Gastroesophageal sphincter (tissue), 4 donors: ENCODE measurements at regions not wholly inside any gene's neighbourhood (a gene's known extent, or its start where the extent isn't known, plus 50 kb on each side); places are given as distances from the start of the nearest gene placed in this dataset.
"Not testable (repeated sequence)": the region's sequence is repeated elsewhere in the genome, so short reads cannot be mapped to it uniquely, and the experiment has no call there.

ENCODE experiments used
- ATAC-seq: fragments of 150-250 bp; one replicate; pipeline ENCODE4 v1.9.1; 2016; ENCODE audit warnings: mild to moderate bottlenecking, moderate library complexity
- H3K27ac ChIP-seq, 4 donors: fragments of 200-600 bp; sonication (generic) in 3 of 4; 1 replicate in 3 of 4; 2 replicates in 1 of 4; pipeline ENCODE4 v1.5.1; 2016 to 2019
- H3K27me3 ChIP-seq: fragments of 200-600 bp; sonication (generic); one replicate; pipeline ENCODE4 v1.5.1; 2019
- H3K36me3 ChIP-seq, 2 donors: fragments of 200-600 bp; sonication (generic); one replicate each; pipeline ENCODE4 v1.5.1; 2019; ENCODE audit warnings: control low read depth in 1 of 2
- H3K4me1 ChIP-seq, 3 donors: fragments of 200-600 bp; sonication (generic); 1 replicate in 2 of 3; 2 replicates in 1 of 3; pipeline ENCODE4 v1.5.1; 2016 to 2019; ENCODE audit warnings: control low read depth in 2 of 3
- H3K4me3 ChIP-seq, 2 donors: fragments of 200-600 bp; sonication (generic); one replicate each; pipeline ENCODE4 v1.5.1; 2019; ENCODE audit warnings: mild to moderate bottlenecking in 1 of 2, moderate library complexity in 1 of 2
- H3K9me3 ChIP-seq, 3 donors: fragments of 200-600 bp; sonication (generic); one replicate each; pipeline ENCODE4 v1.5.1; 2017 to 2019; ENCODE audit warnings: control low read depth in 2 of 3
- EP300 ChIP-seq: sonication (generic); formaldehyde crosslinking; IDR thresholded peaks from one replicate; pipeline ENCODE4 v1.6.1; 2017; ENCODE audit warnings: antibody characterized with exemption, mild to moderate bottlenecking
- POLR2A ChIP-seq, 2 donors: fragments of 450-650 bp; IDR thresholded peaks; one replicate each; pipeline ENCODE4 v1.6.1; 2017; ENCODE audit warnings: antibody characterized with exemption in 2 of 2, mild to moderate bottlenecking in 2 of 2, moderate library complexity in 1 of 2
- POLR2AphosphoS5 ChIP-seq: sonication (generic); formaldehyde crosslinking; IDR thresholded peaks from one replicate; pipeline ENCODE4 v1.6.1; 2017; ENCODE audit warnings: antibody characterized with exemption
- WGBS, 2 donors: methylation state at CpG; one replicate each; pipeline ENCODE4 v1.1.5; 2018; ENCODE audit warnings: low coverage in 1 of 2; 5-methylcytosine and 5-hydroxymethylcytosine counted together
- TF ChIP-seq, protein P1 (sequence below), 4 experiments: fragments of 200-600 bp in 2 of 4; fragments of 450-650 bp in 2 of 4; sonication (generic) in 1 of 4; IDR thresholded peaks; one replicate each; pipeline ENCODE4 v1.5.1; 2017 to 2019; ENCODE audit warnings: antibody characterized with exemption in 4 of 4, mild to moderate bottlenecking in 2 of 4, moderate library complexity in 2 of 4

DNA sequence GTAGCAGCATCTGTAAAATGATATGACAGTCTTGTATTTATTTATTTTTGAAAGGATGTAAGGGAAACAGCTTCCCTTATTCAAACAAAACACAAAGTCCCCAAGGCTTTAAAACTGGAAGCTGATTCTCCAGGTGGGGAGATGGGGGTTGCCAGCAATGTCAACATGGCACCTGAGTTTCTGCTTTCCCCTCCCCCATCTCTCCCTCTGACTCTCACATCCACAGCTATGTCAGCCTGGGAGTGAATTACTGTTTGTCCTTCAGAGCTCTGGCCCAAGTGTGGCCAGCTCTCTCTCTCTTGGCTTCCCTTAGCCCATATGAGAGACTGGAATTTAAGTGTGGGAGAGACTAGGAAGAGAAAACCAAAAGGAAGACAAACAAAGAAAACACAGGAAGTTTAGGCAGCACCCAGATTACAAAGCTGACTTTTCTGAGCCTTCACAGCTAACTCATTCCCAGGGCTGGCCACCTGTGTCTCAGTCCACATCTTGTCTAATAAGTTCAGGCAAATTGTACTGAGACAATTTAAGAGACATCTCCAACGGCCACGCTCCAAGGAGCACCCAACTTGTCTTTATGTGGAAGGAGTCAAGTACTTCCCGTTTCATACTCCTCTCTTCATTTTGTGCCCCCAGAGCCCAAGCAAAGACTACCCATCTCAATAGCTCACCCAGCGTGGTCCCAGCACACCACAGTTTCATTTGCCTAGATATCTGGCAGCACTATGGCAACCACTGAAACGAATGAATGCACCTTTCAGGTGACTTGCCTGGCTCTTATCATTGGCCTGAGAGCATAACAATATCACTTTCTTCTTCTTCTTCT lies 69.2 kb downstream of the SOX9 start:
- Histone ChIP-seq H3K4me1 (peaks cover 0 to 5% (median 0%) of the 10 kb centered on the region in 3 donors), H3K27me3 (peaks cover 6% of the 10 kb centered on the region), H3K9me3 (no peaks in the 10 kb centered on the region), H3K4me3 (no peak overlapping the region), H3K27ac (no peak overlapping the region), H3K36me3 (no peaks in the 10 kb centered on the region)
- no peak for ATAC-seq
- TF ChIP-seq POLR2A (IDR thresholded peaks at IDR 0.05), result no peak
- no peak for TF ChIP-seq POLR2AphosphoS5
- TF ChIP-seq EP300, result no peak
- TF ChIP-seq, protein P1, sequence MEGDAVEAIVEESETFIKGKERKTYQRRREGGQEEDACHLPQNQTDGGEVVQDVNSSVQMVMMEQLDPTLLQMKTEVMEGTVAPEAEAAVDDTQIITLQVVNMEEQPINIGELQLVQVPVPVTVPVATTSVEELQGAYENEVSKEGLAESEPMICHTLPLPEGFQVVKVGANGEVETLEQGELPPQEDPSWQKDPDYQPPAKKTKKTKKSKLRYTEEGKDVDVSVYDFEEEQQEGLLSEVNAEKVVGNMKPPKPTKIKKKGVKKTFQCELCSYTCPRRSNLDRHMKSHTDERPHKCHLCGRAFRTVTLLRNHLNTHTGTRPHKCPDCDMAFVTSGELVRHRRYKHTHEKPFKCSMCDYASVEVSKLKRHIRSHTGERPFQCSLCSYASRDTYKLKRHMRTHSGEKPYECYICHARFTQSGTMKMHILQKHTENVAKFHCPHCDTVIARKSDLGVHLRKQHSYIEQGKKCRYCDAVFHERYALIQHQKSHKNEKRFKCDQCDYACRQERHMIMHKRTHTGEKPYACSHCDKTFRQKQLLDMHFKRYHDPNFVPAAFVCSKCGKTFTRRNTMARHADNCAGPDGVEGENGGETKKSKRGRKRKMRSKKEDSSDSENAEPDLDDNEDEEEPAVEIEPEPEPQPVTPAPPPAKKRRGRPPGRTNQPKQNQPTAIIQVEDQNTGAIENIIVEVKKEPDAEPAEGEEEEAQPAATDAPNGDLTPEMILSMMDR (IDR thresholded peaks at IDR 0.05), result no peak
- WGBS, 2 donors, result 66 to 80% methylated on average over 5 of the region's 5 CpGs

DNA sequence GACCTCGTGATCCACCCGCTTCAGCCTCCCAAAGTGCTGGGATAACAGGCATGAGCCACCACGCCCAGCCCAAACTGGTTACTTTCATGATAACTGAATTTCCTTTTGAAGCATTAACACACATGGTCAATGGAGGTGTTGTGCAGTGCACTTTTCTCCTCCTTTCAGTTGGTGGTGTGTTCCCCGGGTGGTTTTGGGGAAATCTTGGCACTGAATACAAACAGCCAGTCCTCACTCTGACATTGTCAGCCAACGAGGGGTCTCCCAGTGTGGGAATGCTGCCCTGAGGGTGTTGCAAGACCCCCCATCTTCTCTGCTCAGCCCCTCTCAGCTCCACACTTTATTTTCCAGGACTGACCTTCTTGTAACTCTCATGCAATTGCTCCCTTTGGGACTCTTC lies 70.5 kb downstream of the SOX9 start:
- Histone ChIP-seq H3K4me1 (peaks cover 0 to 5% (median 0%) of the 10 kb centered on the region in 3 donors), H3K27me3 (peaks cover 9% of the 10 kb centered on the region), H3K4me3 (no peak overlapping the region), H3K9me3 (peaks cover 0 to 6% (median 0%) of the 10 kb centered on the region in 3 donors), H3K36me3 (no peaks in the 10 kb centered on the region), H3K27ac (peak overlapping the region in 2 of 4 donors; percentile 1 to 6)
- ATAC-seq, result no peak
- WGBS, 2 donors, result 35 to 88% methylated on average over 2 to 3 of the region's 5 CpGs
- TF ChIP-seq, protein P1 (IDR thresholded peaks at IDR 0.05), result no peak
- TF ChIP-seq POLR2AphosphoS5, result no peak
- no peak for TF ChIP-seq POLR2A (IDR thresholded peaks at IDR 0.05)
- TF ChIP-seq EP300, result no peak

DNA sequence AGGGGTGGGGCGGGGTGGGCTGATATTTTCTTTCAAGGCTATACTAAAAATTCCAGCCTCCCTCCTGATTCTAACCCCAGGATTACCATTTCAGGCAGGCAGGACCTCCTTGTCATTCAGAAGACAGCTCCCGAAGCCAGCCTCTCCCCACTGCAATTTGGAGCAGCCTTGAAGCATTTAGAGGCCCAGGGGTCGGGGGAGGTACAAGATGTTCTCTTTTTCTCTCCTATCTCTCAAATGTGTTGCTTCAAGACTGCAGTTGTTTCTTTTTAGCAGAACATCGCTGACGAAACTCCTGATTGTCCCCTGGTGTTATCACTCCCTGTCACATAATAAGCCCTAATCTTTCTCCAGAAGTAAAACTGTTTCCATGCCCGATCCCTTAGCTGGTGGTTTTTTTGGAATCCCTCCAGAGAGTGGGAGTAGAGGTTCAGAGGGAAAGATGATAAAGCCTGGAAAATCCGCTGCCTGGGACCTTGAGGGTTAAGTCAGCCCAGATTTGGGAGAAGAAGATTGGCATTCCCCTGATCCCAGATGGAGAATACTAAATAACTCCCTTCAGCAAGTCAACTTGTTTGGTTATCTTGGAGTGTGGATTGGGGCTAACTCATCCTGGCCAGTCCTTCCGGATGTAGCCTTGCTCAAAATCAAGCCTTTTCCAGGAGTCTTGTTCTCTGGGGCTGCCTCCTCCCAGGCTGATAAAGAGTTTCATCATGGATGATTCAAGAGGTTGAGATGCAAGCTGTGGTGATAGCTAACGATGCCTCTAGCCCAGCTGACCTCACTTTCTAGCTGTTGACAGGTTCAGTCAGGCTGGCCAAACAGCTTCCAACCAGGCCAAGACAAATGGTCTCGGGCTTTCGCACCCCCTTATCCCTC lies 71.3 kb downstream of the SOX9 start:
- H3K36me3 ChIP-seq, result no peaks in the 10 kb centered on the region
- H3K4me3 ChIP-seq, result no peak overlapping the region
- peak; percentile 83 for ATAC-seq
- peaks cover 0 to 14% (median 0%) of the 10 kb centered on the region in 3 donors for H3K9me3 ChIP-seq
- peaks cover 0 to 3% (median 0%) of the 10 kb centered on the region in 3 donors for H3K4me1 ChIP-seq
- peaks cover 4% of the 10 kb centered on the region for H3K27me3 ChIP-seq
- WGBS, 2 donors, result 43 to 52% methylated on average over 9 to 10 of the region's 11 CpGs
- peak overlapping the region in 2 of 4 donors; percentile 1 to 23 for H3K27ac ChIP-seq
- no peak for TF ChIP-seq POLR2AphosphoS5
- TF ChIP-seq EP300, result no peak
- TF ChIP-seq, protein P1 (IDR thresholded peaks at IDR 0.05), result no peak
- TF ChIP-seq POLR2A (IDR thresholded peaks at IDR 0.05), result no peak

DNA sequence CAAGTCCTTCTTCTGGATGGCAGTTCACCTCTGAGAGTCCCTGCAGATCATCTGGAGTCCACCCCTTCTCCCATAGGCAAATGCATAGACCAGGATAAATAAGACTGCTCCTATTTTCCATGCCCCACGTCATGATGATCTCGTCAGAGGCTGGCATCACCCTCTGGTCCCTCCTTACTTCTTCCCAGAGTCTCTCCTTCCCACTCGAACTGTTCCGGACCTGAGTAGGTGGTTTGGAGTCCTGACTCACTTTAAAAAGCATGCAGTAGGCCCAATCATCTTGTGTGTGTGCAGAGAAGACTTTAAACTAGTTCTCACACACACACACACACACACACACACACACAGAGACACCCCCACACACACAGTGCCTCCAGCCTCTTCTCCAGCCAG lies 72.0 kb downstream of the SOX9 start:
- Histone ChIP-seq H3K4me3 (no peak overlapping the region), H3K27me3 (peaks cover 10% of the 10 kb centered on the region), H3K36me3 (no peaks in the 10 kb centered on the region), H3K27ac (no peak overlapping the region), H3K4me1 (no peaks in the 10 kb centered on the region), H3K9me3 (peaks cover 0 to 20% (median 0%) of the 10 kb centered on the region in 3 donors)
- WGBS, 2 donors, result 70 to 80% methylated on average over 3 to 4 of the region's 4 CpGs
- ATAC-seq, result peak; percentile 5
- TF ChIP-seq POLR2A (IDR thresholded peaks at IDR 0.05), result no peak

DNA sequence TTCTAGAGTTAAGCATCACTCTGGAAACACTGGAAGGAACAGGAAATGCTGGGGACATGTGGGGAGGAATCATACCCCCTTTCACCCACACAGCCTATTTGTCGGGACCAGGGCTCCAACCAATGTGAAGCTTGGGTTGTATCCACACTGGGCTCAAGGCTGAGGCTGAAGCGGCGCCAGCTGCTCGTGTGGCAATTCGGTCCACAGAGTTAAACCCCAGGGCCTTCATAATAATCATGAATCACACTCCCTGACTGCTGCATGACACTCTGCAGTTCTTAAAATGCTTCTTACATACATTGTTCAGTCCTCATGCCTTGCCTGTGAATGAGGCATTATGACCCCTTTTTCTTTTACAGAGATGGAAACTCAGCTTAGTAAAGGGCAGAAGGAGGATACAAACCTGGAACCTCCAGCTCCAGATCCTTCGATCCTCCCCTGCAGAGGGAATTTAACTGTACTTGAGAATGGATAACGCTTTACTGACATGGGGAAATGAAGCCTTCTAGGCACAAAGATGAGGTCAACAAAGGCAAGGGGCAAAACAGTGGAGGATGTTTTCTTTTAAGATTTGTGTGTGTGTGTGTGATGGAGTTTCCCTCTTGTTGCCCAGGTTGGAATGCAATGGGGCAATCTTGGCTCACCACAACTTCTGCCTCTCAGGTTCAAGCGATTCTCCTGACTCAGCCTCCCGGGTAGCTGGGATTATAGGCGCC lies 72.7 kb downstream of the SOX9 start:
- ATAC-seq, result no peak
- Histone ChIP-seq H3K4me3 (no peak overlapping the region), H3K27me3 (peaks cover 13% of the 10 kb centered on the region), H3K36me3 (no peaks in the 10 kb centered on the region), H3K9me3 (peaks cover 0 to 22% (median 0%) of the 10 kb centered on the region in 3 donors), H3K4me1 (no peaks in the 10 kb centered on the region), H3K27ac (no peak overlapping the region)
- 73 to 83% methylated on average over 3 to 8 of the region's 10 CpGs for WGBS, 2 donors
- TF ChIP-seq EP300, result no peak
- TF ChIP-seq, protein P1 (IDR thresholded peaks at IDR 0.05), result no peak
- TF ChIP-seq POLR2A (IDR thresholded peaks at IDR 0.05), result no peak
- TF ChIP-seq POLR2AphosphoS5, result no peak

DNA sequence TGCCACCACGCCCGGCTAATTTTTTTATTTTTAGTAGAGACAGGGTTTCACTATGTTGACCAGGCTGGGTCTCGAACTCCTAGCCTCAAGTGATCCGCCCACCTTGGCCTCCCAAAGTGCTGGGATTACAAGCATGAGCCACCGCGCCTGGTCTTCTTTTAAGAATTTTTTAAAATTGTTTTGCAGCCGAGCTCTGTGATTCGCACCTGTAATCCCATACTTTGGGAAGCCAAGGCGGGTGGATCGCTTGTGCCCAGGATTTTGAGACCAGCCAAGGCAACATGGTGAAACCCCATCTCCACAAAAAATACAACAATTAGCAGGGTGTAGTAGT lies 73.3 kb downstream of the SOX9 start:
- H3K27ac ChIP-seq, H3K4me3 ChIP-seq, ATAC-seq, H3K36me3 ChIP-seq, H3K4me1 ChIP-seq: not testable (repeated sequence)
- 92 to 95% methylated on average over 4 to 7 of the region's 10 CpGs for WGBS, 2 donors
- Histone ChIP-seq H3K27me3 (peaks cover 13% of the 10 kb centered on the region), H3K9me3 (peaks cover 0 to 22% (median 0%) of the 10 kb centered on the region in 3 donors)
